ENCODE measurements at regions not wholly inside any gene's neighbourhood (a gene's known extent, or its start where the extent isn't known, plus 50 kb on each side); places are given as distances from the start of the nearest gene placed in this dataset.
"Not testable (repeated sequence)": the region's sequence is repeated elsewhere in the genome, so short reads cannot be mapped to it uniquely, and the experiment has no call there.

- no peak for DNase-seq (ENCODE audit: low read depth in 2 of 2)
Measured at GRCh38 chr3:187473778-187474406, 105.7 kb downstream of the RTP4 start.

GRCh38 chr3:187466306-187466705 is 98.1 kb downstream of the RTP4 start:
- not testable (repeated sequence) for DNase-seq (ENCODE audit: low read depth in 2 of 2)

GRCh38 chr3:187465503-187465902 is 97.3 kb downstream of the RTP4 start:
- DNase-seq (ENCODE audit: low read depth in 2 of 2), result no peak

GRCh38 chr3:187464682-187465081 is 96.5 kb downstream of the RTP4 start:
- no peak for DNase-seq (ENCODE audit: low read depth in 2 of 2)

- no peak for DNase-seq (ENCODE audit: low read depth in 2 of 2)
Measured at GRCh38 chr3:187458921-187459320, 90.7 kb downstream of the RTP4 start.

GRCh38 chr3:187458383-187458782 is 90.2 kb downstream of the RTP4 start:
- no peak for DNase-seq (ENCODE audit: low read depth in 2 of 2)

- no peak for DNase-seq (ENCODE audit: low read depth in 2 of 2)
Measured at GRCh38 chr3:187456250-187456649, 88.1 kb downstream of the RTP4 start.

GRCh38 chr3:187454085-187454815 is 86.1 kb downstream of the RTP4 start:
- no peak for DNase-seq (ENCODE audit: low read depth in 2 of 2)

- DNase-seq (ENCODE audit: low read depth in 2 of 2), result no peak
Measured at GRCh38 chr3:187450431-187451190, 82.4 kb downstream of the RTP4 start.

GRCh38 chr3:187448674-187449073 is 80.5 kb downstream of the RTP4 start:
- no peak for DNase-seq (ENCODE audit: low read depth in 2 of 2)

- DNase-seq (ENCODE audit: low read depth in 2 of 2), result no peak
Measured at GRCh38 chr3:187447737-187448136, 79.6 kb downstream of the RTP4 start.

GRCh38 chr3:187445356-187445755 is 77.2 kb downstream of the RTP4 start:
- DNase-seq (ENCODE audit: low read depth in 2 of 2), result no peak

- no peak for DNase-seq (ENCODE audit: low read depth in 2 of 2)
Measured at GRCh38 chr3:187434524-187434923, 66.3 kb downstream of the RTP4 start.

GRCh38 chr3:187430576-187430975 is 62.4 kb downstream of the RTP4 start:
- DNase-seq (ENCODE audit: low read depth in 2 of 2), result no peak
